ENCODE measurements at regions not wholly inside any gene's neighbourhood (a gene's known extent, or its start where the extent isn't known, plus 50 kb on each side); places are given as distances from the start of the nearest gene placed in this dataset.

- TF ChIP-seq CTCF (IDR thresholded peaks at IDR 0.05; ENCODE audit: low read depth, low read length, missing control alignments) = no peak
- DNase-seq (ENCODE audit: extremely low read depth, low read depth) = no peak
- no peak overlapping the region for H3K4me3 ChIP-seq (replicated peaks; ENCODE audit: low read depth, low read length)
Observed at GRCh38 chr9:115229496-115229895, 111.5 kb upstream of the TNC start.

GRCh38 chr9:115230924-115231515 lies 113.1 kb upstream of the TNC start:
- TF ChIP-seq CTCF (IDR thresholded peaks at IDR 0.05; ENCODE audit: low read depth, low read length, missing control alignments) = no peak
- no peak overlapping the region for H3K4me3 ChIP-seq (replicated peaks; ENCODE audit: low read depth, low read length)
- DNase-seq (ENCODE audit: extremely low read depth, low read depth) = no peak

- no peak for DNase-seq (ENCODE audit: extremely low read depth, low read depth)
- TF ChIP-seq CTCF (IDR thresholded peaks at IDR 0.05; ENCODE audit: low read depth, low read length, missing control alignments) = no peak
- H3K4me3 ChIP-seq (replicated peaks; ENCODE audit: low read depth, low read length) = no peak overlapping the region
Observed at GRCh38 chr9:115232181-115232774, 114.3 kb upstream of the TNC start.

GRCh38 chr9:115234094-115234493 lies 116.1 kb upstream of the TNC start:
- TF ChIP-seq CTCF (IDR thresholded peaks at IDR 0.05; ENCODE audit: low read depth, low read length, missing control alignments) = no peak
- no peak overlapping the region for H3K4me3 ChIP-seq (replicated peaks; ENCODE audit: low read depth, low read length)
- DNase-seq (ENCODE audit: extremely low read depth, low read depth) = peak; percentile 94

GRCh38 chr9:115235221-115235620 lies 117.3 kb upstream of the TNC start:
- H3K4me3 ChIP-seq (replicated peaks; ENCODE audit: low read depth, low read length) = no peak overlapping the region
- no peak for TF ChIP-seq CTCF (IDR thresholded peaks at IDR 0.05; ENCODE audit: low read depth, low read length, missing control alignments)
- DNase-seq (ENCODE audit: extremely low read depth, low read depth) = no peak

- H3K4me3 ChIP-seq (replicated peaks; ENCODE audit: low read depth, low read length) = no peak overlapping the region
- no peak for TF ChIP-seq CTCF (IDR thresholded peaks at IDR 0.05; ENCODE audit: low read depth, low read length, missing control alignments)
- DNase-seq (ENCODE audit: extremely low read depth, low read depth) = no peak
Observed at GRCh38 chr9:115237385-115237998, 119.5 kb upstream of the TNC start.

Measured in HFF-Myc (cell line).